HG02610 (cell line): ENCODE measurements at regions not wholly inside any gene's neighbourhood (a gene's known extent, or its start where the extent isn't known, plus 50 kb on each side); places are given as distances from the start of the nearest gene placed in this dataset.

ENCODE experiments used
- ATAC-seq: cut with Tn5 transposase; IDR thresholded peaks from one replicate; pipeline ENCODE4 v1.9.1; 2021; ENCODE audit warnings: mild to moderate bottlenecking, moderate library complexity; ENCODE audit not compliant: unreplicated experiment

GRCh38 chrY:15500536-15500935 lies 976.2 kb downstream of the NLGN4Y start:
- no peak for ATAC-seq

- no peak for ATAC-seq
Observed at GRCh38 chrY:15501181-15501580, 976.9 kb downstream of the NLGN4Y start.

GRCh38 chrY:15510288-15510687 lies 986.0 kb downstream of the NLGN4Y start:
- ATAC-seq = no peak

- ATAC-seq = no peak
Observed at GRCh38 chrY:15510984-15511650, 986.8 kb downstream of the NLGN4Y start.

GRCh38 chrY:15535131-15535530 lies 1010.8 kb downstream of the NLGN4Y start:
- ATAC-seq = no peak

- ATAC-seq = no peak
Observed at GRCh38 chrY:15535784-15536511, 1011.6 kb downstream of the NLGN4Y start.

GRCh38 chrY:15540516-15540915 lies 1016.2 kb downstream of the NLGN4Y start:
- no peak for ATAC-seq

GRCh38 chrY:15546177-15546754 lies 1021.9 kb downstream of the NLGN4Y start:
- ATAC-seq = no peak

- ATAC-seq = no peak
Observed at GRCh38 chrY:15552074-15552473, 1027.7 kb downstream of the NLGN4Y start.

- no peak for ATAC-seq
Observed at GRCh38 chrY:15554991-15555390, 1030.7 kb downstream of the NLGN4Y start.

GRCh38 chrY:15559169-15559568 lies 1034.8 kb downstream of the NLGN4Y start:
- no peak for ATAC-seq

- ATAC-seq = no peak
Observed at GRCh38 chrY:15560840-15561239, 1036.5 kb downstream of the NLGN4Y start.

- ATAC-seq = no peak
Observed at GRCh38 chrY:15561501-15562289, 1037.4 kb downstream of the NLGN4Y start.

GRCh38 chrY:15577886-15578285 lies 1053.6 kb downstream of the NLGN4Y start:
- no peak for ATAC-seq

GRCh38 chrY:15578761-15579160 lies 1054.4 kb downstream of the NLGN4Y start:
- no peak for ATAC-seq

- no peak for ATAC-seq
Observed at GRCh38 chrY:15579245-15579644, 1054.9 kb downstream of the NLGN4Y start.

- ATAC-seq = no peak
Observed at GRCh38 chrY:15583111-15583510, 1058.8 kb downstream of the NLGN4Y start.

- no peak for ATAC-seq
Observed at GRCh38 chrY:15592957-15593356, 1068.6 kb downstream of the NLGN4Y start.

- ATAC-seq = no peak
Observed at GRCh38 chrY:15593476-15594160, 1069.3 kb downstream of the NLGN4Y start.

GRCh38 chrY:15594179-15594578 lies 1069.8 kb downstream of the NLGN4Y start:
- no peak for ATAC-seq

- no peak for ATAC-seq
Observed at GRCh38 chrY:15600565-15600964, 1076.2 kb downstream of the NLGN4Y start.
